Hepatocyte (in vitro differentiated cells): ENCODE measurements at regions not wholly inside any gene's neighbourhood (a gene's known extent, or its start where the extent isn't known, plus 50 kb on each side); places are given as distances from the start of the nearest gene placed in this dataset.
"Not testable (repeated sequence)": the region's sequence is repeated elsewhere in the genome, so short reads cannot be mapped to it uniquely, and the experiment has no call there.

Experiments used
- DNase-seq: peaks from one replicate; pipeline ENCODE4 v3.0.0-alpha.2; 2016; ENCODE audit warnings: low spot score
- H2AFZ ChIP-seq: fragments of 200-600 bp; sonication (generic); 2 replicates; pipeline ENCODE4 v1.6.0; 2016; ENCODE audit warnings: antibody characterized with exemption, mild to moderate bottlenecking
- H3K27ac ChIP-seq: fragments of 200-600 bp; sonication (generic); 2 replicates; pipeline ENCODE4 v1.5.1; 2016; ENCODE audit warnings: mild to moderate bottlenecking
- H3K27me3 ChIP-seq: fragments of 200-600 bp; sonication (generic); 2 replicates; pipeline ENCODE4 v1.6.1; 2016
- H3K36me3 ChIP-seq: fragments of 200-600 bp; sonication (generic); replicated peaks from 2 replicates; pipeline ENCODE4 v1.5.1; 2016; ENCODE audit warnings: low read depth; ENCODE audit not compliant: insufficient read depth
- H3K4me1 ChIP-seq: fragments of 200-600 bp; sonication (generic); 2 replicates; pipeline ENCODE4 v1.5.1; 2016; ENCODE audit warnings: mild to moderate bottlenecking, moderate library complexity; ENCODE audit not compliant: insufficient read depth
- H3K4me2 ChIP-seq: fragments of 200-600 bp; sonication (generic); 2 replicates; pipeline ENCODE4 v1.6.0; 2016
- H3K4me3 ChIP-seq: fragments of 200-600 bp; sonication (generic); 2 replicates; pipeline ENCODE4 v1.5.1; 2016; ENCODE audit warnings: mild to moderate bottlenecking
- H3K79me2 ChIP-seq: fragments of 200-600 bp; sonication (generic); 2 replicates; pipeline ENCODE4 v1.6.0; 2017; ENCODE audit warnings: mild to moderate bottlenecking
- H3K9me2 ChIP-seq: fragments of 200-600 bp; sonication (generic); replicated peaks from 2 replicates; pipeline ENCODE4 v1.6.0; 2017; ENCODE audit warnings: mild to moderate bottlenecking; ENCODE audit not compliant: insufficient read depth
- H3K9me3 ChIP-seq: fragments of 200-600 bp; sonication (generic); 2 replicates; pipeline ENCODE4 v1.5.1; 2016; ENCODE audit warnings: low read depth, mild to moderate bottlenecking
- H4K20me1 ChIP-seq: fragments of 200-600 bp; sonication (generic); 2 replicates; pipeline ENCODE4 v1.6.0; 2016; ENCODE audit warnings: mild to moderate bottlenecking; ENCODE audit not compliant: insufficient read depth, poor library complexity, severe bottlenecking
- CTCF ChIP-seq: fragments of 200-600 bp; sonication (generic); IDR thresholded peaks from 2 replicates; pipeline ENCODE4 v1.5.1; 2016; ENCODE audit warnings: antibody characterized with exemption, mild to moderate bottlenecking; ENCODE audit not compliant: poor library complexity
- EZH2 ChIP-seq: fragments of 200-600 bp; sonication (generic); IDR thresholded peaks from 2 replicates; pipeline ENCODE4 v1.6.1; 2016; ENCODE audit warnings: antibody characterized with exemption, mild to moderate bottlenecking, borderline replicate concordance
- EZH2phosphoT487 ChIP-seq: fragments of 200-600 bp; sonication (generic); IDR thresholded peaks from one replicate; pipeline ENCODE4 v1.6.1; 2018; ENCODE audit warnings: antibody characterized with exemption, mild to moderate bottlenecking, low read depth, moderate library complexity; ENCODE audit not compliant: unreplicated experiment, severe bottlenecking
- WGBS: methylation state at CpG from one replicate; pipeline ENCODE4 v1.1.6; 2016; ENCODE audit warnings: low lambda C conversion rate; ENCODE audit errors: missing lambda C conversion rate; 5-methylcytosine and 5-hydroxymethylcytosine counted together

DNA sequence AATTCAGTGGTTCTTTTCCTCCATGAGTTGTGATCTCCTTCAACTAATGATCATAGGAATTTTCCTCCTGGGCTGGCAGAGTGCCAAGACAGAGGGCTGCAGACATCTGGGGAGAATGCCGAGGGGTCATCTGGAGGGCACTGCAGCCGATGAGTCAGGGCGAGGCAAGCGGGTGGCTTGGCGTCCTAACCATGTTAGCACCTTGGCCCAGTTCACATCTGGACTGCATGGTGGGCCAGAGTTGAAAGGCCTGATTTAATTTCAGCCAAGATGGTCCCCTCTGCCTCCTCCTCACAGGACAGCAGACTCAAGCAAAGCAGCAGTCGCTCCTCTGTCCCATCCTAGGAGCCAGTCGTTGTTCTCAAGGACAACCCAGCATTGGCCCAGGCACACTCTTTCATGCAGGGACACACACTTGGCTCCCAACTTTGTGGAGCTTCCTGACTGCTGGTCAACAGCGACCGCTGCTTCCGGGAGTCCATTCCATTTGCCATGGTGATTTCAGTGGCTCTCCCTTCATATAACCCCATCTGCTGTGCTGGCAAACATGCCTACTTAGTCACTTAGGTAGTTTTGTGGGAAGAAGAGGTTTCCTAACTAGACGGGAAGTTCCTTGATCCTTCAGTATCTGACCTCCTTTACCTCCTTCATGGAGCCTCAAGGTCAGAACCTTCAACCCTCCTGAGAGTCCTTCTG is 161.8 kb downstream of the TTC8 start:
- Histone ChIP-seq H3K9me2 (no peaks in the 10 kb centered on the region), H4K20me1 (no peaks in the 10 kb centered on the region), H2AFZ (no peak overlapping the region), H3K27ac (no peak overlapping the region), H3K79me2 (no peaks in the 10 kb centered on the region), H3K9me3 (no peaks in the 10 kb centered on the region), H3K4me2 (no peak overlapping the region), H3K4me1 (no peaks in the 10 kb centered on the region), H3K27me3 (no peaks in the 10 kb centered on the region), H3K4me3 (no peak overlapping the region), H3K36me3 (no peaks in the 10 kb centered on the region)
- WGBS, result 75% methylated on average over 11 of the region's 11 CpGs
- TF ChIP-seq EZH2 (no peak), CTCF (no peak), EZH2phosphoT487 (no peak)
- peak; percentile 53 for DNase-seq

DNA sequence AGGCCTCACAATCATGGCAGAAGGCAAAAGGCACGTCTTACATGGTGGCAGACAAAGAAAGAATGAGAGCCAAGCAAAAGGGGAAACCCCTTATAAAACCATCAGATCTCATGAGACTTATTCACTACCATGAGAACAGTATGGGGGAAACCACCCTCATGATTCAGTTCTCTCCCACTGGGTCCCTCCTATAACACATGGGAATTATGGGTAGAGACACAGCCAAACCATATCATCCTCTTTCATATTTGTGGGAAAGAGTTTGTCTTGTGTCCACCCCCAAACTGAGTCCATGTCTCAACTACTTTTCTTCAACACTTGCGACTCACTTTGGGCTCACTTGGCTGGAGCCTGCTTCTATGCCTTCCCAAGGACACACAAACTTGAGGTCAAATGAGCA is 162.5 kb downstream of the TTC8 start:
- H3K4me1 ChIP-seq, H3K4me3 ChIP-seq, H4K20me1 ChIP-seq, DNase-seq, H3K36me3 ChIP-seq, H3K4me2 ChIP-seq, H3K9me3 ChIP-seq, H3K27me3 ChIP-seq, H3K79me2 ChIP-seq, H2AFZ ChIP-seq, H3K9me2 ChIP-seq, H3K27ac ChIP-seq: not testable (repeated sequence)
- 89% methylated on average over 2 of the region's 2 CpGs for WGBS

GRCh38 chr14:88987516-88987915 is 163.1 kb downstream of the TTC8 start:
- Histone ChIP-seq H3K27me3 (no peaks in the 10 kb centered on the region), H3K4me3 (no peak overlapping the region), H3K36me3 (no peaks in the 10 kb centered on the region), H3K9me2 (no peaks in the 10 kb centered on the region), H3K27ac (no peak overlapping the region), H3K9me3 (no peaks in the 10 kb centered on the region), H4K20me1 (no peaks in the 10 kb centered on the region), H3K4me2 (no peak overlapping the region), H2AFZ (no peak overlapping the region), H3K4me1 (no peaks in the 10 kb centered on the region), H3K79me2 (no peaks in the 10 kb centered on the region)
- TF ChIP-seq EZH2phosphoT487 (no peak), CTCF (no peak), EZH2 (no peak)
- WGBS, result 86% methylated on average over 2 of the region's 2 CpGs
- no peak for DNase-seq

DNA sequence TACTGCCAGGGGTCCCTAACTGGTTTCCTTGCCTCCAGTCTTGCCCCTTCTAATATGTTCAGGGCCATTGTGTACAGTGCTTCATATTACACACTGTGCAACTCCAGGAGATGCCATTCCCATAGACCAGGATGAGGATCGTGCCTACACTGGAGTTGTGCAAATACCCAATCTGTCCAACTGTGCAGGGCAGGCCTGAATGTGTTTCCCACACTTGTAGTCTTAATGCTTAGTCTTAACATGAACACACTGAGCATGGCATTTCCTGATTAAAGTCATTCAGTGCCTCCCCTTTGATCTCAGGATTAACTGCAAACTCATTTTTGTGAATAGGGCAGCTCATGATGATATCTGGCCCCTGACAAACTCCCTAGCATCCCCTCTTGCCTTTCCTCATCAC is 165.5 kb downstream of the TTC8 start:
- Histone ChIP-seq H3K9me2 (no peaks in the 10 kb centered on the region), H3K4me1 (no peaks in the 10 kb centered on the region), H3K79me2 (no peaks in the 10 kb centered on the region), H4K20me1 (no peaks in the 10 kb centered on the region), H3K27ac (no peak overlapping the region), H3K9me3 (no peaks in the 10 kb centered on the region), H2AFZ (no peak overlapping the region), H3K4me2 (no peak overlapping the region), H3K36me3 (no peaks in the 10 kb centered on the region), H3K4me3 (no peak overlapping the region), H3K27me3 (no peaks in the 10 kb centered on the region)
- TF ChIP-seq EZH2, result no peak
- TF ChIP-seq CTCF, result no peak
- TF ChIP-seq EZH2phosphoT487, result no peak
- 83% methylated on average over 1 of the region's 1 CpG for WGBS
- no peak for DNase-seq
